CD4-positive, CD25-positive, alpha-beta regulatory T cell (primary cell): ENCODE measurements at regions not wholly inside any gene's neighbourhood (a gene's known extent, or its start where the extent isn't known, plus 50 kb on each side); places are given as distances from the start of the nearest gene placed in this dataset.

Experiments
- ATAC-seq, 2 donors: fragments of 150-1000 bp; cut with Tn5 transposase; one replicate each; pipeline ENCODE4 v1.10.0; 2021; ENCODE audit warnings: low read depth in 2 of 2, moderate number of reproducible peaks in 2 of 2, moderate library complexity in 1 of 2
- DNase-seq, 3 donors: peaks; one replicate each; pipeline versions ENCODE4 v3.0.0 to v3.0.0-alpha.2; 2012 to 2022; ENCODE audit warnings: mixed read lengths in 1 of 3
- H3K27ac ChIP-seq: one replicate; pipeline ENCODE4 v1.7.0; 2013; ENCODE audit warnings: mild to moderate bottlenecking, low read length; ENCODE audit not compliant: insufficient read depth, poor library complexity, severe bottlenecking
- H3K27me3 ChIP-seq: one replicate; pipeline ENCODE4 v1.7.0; 2013; ENCODE audit warnings: low read length; ENCODE audit not compliant: control insufficient read depth, insufficient read depth
- H3K36me3 ChIP-seq: one replicate; pipeline ENCODE4 v1.7.0; 2013; ENCODE audit warnings: mild to moderate bottlenecking, low read length, moderate library complexity; ENCODE audit not compliant: control insufficient read depth, insufficient read depth
- H3K4me1 ChIP-seq: 2 replicates; pipeline ENCODE4 v1.7.0; 2013; ENCODE audit warnings: mild to moderate bottlenecking, low read length; ENCODE audit not compliant: insufficient read depth, control insufficient read depth, poor library complexity, severe bottlenecking
- H3K4me3 ChIP-seq: one replicate; pipeline ENCODE4 v1.7.0; 2013; ENCODE audit warnings: low read depth, mild to moderate bottlenecking, low read length, moderate library complexity
- H3K9me3 ChIP-seq, 2 experiments: 1 replicate in 1 of 2; 2 replicates in 1 of 2; pipeline ENCODE4 v1.7.0; 2013; ENCODE audit warnings: low read length in 2 of 2, mild to moderate bottlenecking in 1 of 2, moderate library complexity in 1 of 2; ENCODE audit not compliant: control insufficient read depth in 2 of 2
- H3K27ac Mint-ChIP-seq, 3 donors: one replicate each; pipeline ENCODE4 v1.8.0; 2020 to 2022; ENCODE audit warnings: mild to moderate bottlenecking in 3 of 3, mixed read lengths in 3 of 3, moderate library complexity in 2 of 3
- H3K27me3 Mint-ChIP-seq: one replicate; pipeline ENCODE4 v1.8.0; 2022; ENCODE audit warnings: mild to moderate bottlenecking, mixed read lengths
- H3K36me3 Mint-ChIP-seq: one replicate; pipeline ENCODE4 v1.8.0; 2020; ENCODE audit warnings: mixed read lengths
- H3K4me1 Mint-ChIP-seq, 4 donors: one replicate each; pipeline ENCODE4 v1.8.0; 2020 to 2022; ENCODE audit warnings: mixed read lengths in 4 of 4, mild to moderate bottlenecking in 1 of 4
- H3K4me3 Mint-ChIP-seq, 4 donors: one replicate each; pipeline ENCODE4 v1.8.0; 2020 to 2022; ENCODE audit warnings: mild to moderate bottlenecking in 4 of 4, mixed read lengths in 4 of 4, moderate library complexity in 3 of 4
- H3K9me3 Mint-ChIP-seq, 7 donors: one replicate each; pipeline ENCODE4 v1.8.0; 2020 to 2022; ENCODE audit warnings: mixed read lengths in 7 of 7, mild to moderate bottlenecking in 3 of 7, moderate library complexity in 2 of 7

DNA sequence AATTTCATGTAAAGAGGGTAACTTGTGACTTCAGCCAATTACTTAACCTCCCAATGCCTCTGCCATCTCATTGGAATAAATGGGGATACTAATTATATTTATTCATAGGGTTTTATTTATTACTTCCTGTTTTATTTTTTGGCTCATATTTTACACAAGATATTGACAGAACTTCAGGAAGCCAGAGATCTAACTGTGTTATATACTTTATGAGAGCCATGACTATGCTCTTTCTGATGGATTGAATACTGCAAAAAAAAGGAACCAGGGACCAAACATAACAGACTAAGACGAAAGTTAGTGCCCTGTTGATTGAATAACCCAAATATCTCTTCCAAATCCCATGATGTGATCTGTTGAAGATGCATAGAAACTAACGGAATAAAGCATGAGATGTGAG lies 243.3 kb upstream of the STARD13 start:
- Mint-ChIP-seq H3K9me3 (peaks cover 0 to 3% (median 0%) of the 10 kb centered on the region in 7 donors), H3K27me3 (peaks cover 14% of the 10 kb centered on the region), H3K27ac (no peak overlapping the region), H3K4me1 (peaks cover 9 to 11% (median 10%) of the 10 kb centered on the region in 4 donors), H3K4me3 (no peak overlapping the region), H3K36me3 (no peaks in the 10 kb centered on the region)
- DNase-seq (no peak), ATAC-seq (no peak)
- peaks cover 9% of the 10 kb centered on the region for H3K4me1 ChIP-seq
- no peaks in the 10 kb centered on the region for H3K9me3 ChIP-seq
- no peak overlapping the region for H3K27ac ChIP-seq
- H3K27me3 ChIP-seq, result no peaks in the 10 kb centered on the region
- H3K36me3 ChIP-seq, result no peaks in the 10 kb centered on the region
- no peak overlapping the region for H3K4me3 ChIP-seq

- Mint-ChIP-seq H3K4me3 (no peak overlapping the region), H3K27me3 (peaks cover 14% of the 10 kb centered on the region), H3K27ac (no peak overlapping the region), H3K36me3 (no peaks in the 10 kb centered on the region), H3K9me3 (peaks cover 0 to 3% (median 0%) of the 10 kb centered on the region in 7 donors), H3K4me1 (peaks cover 8 to 9% (median 8%) of the 10 kb centered on the region in 4 donors)
- no peak for ATAC-seq
- no peak for DNase-seq
- Histone ChIP-seq H3K4me3 (no peak overlapping the region), H3K4me1 (peaks cover 5% of the 10 kb centered on the region), H3K27ac (no peak overlapping the region), H3K27me3 (no peaks in the 10 kb centered on the region), H3K36me3 (no peaks in the 10 kb centered on the region), H3K9me3 (no peaks in the 10 kb centered on the region)
These were observed 245.9 kb upstream of the STARD13 start for GRCh38 chr13:33531484-33531883.

DNA sequence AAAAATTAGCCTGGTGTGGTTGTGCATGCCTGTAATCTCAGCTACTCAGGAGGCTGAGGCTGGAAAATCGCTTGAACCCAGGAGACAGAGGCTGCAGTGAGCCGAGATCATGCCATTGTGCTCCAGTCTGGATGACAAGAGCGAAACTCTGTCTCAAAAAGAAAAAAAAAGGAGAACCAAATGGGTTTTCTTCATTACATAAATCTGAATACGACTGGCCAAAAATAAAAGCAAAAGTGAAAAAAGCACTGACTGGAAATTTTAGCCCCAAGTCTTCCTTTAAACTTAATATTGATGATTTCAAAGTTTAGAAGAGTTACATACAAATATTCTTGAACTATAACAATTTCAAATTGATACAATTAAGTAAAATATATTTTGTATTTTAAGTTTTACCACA lies 249.5 kb upstream of the STARD13 start:
- Mint-ChIP-seq H3K27me3 (peaks cover 9% of the 10 kb centered on the region), H3K4me3 (no peak overlapping the region), H3K4me1 (peaks cover 0 to 5% (median 3%) of the 10 kb centered on the region in 4 donors), H3K27ac (no peak overlapping the region), H3K9me3 (peaks cover 0 to 3% (median 0%) of the 10 kb centered on the region in 7 donors), H3K36me3 (no peaks in the 10 kb centered on the region)
- no peak overlapping the region for H3K27ac ChIP-seq
- no peaks in the 10 kb centered on the region for H3K36me3 ChIP-seq
- DNase-seq (no peak), ATAC-seq (no peak)
- H3K4me1 ChIP-seq, result no peaks in the 10 kb centered on the region
- no peaks in the 10 kb centered on the region for H3K27me3 ChIP-seq
- no peak overlapping the region for H3K4me3 ChIP-seq
- no peaks in the 10 kb centered on the region for H3K9me3 ChIP-seq

GRCh38 chr13:33536601-33537000 lies 251.0 kb upstream of the STARD13 start:
- peaks cover 15% of the 10 kb centered on the region for H3K4me1 ChIP-seq
- H3K27ac ChIP-seq, result no peak overlapping the region
- no peak overlapping the region for H3K27ac Mint-ChIP-seq
- peak overlapping the region in 1 of 4 donors; percentile 38 for H3K4me3 Mint-ChIP-seq
- no peaks in the 10 kb centered on the region for H3K27me3 ChIP-seq
- DNase-seq (no peak), ATAC-seq (no peak)
- H3K4me3 ChIP-seq, result no peak overlapping the region
- no peaks in the 10 kb centered on the region for H3K9me3 ChIP-seq
- no peaks in the 10 kb centered on the region for H3K9me3 Mint-ChIP-seq
- H3K27me3 Mint-ChIP-seq, result peaks cover 9% of the 10 kb centered on the region
- H3K36me3 Mint-ChIP-seq, result peaks cover 4% of the 10 kb centered on the region
- H3K4me1 Mint-ChIP-seq, result peaks cover 10 to 20% (median 13%) of the 10 kb centered on the region in 4 donors
- H3K36me3 ChIP-seq, result no peaks in the 10 kb centered on the region

DNA sequence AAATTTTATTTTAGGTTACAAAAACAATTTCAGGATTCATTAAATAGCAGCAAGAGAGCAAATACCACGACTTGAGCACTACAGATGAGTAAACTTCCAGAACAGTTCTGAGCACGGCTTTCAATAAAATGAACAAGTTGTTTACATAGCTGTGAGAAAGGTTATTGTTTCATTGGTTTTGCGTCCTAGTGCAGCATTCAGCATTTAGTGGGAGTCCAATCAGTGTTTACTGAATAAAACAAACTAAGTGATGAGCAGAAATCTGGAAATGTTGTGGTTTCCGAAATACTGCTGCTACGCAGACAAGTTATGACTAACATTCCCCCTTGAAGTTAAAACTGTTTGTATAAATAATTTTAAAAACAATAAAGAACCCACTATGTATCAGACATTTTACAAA lies 251.5 kb upstream of the STARD13 start:
- Mint-ChIP-seq H3K4me1 (peaks cover 10 to 24% (median 14%) of the 10 kb centered on the region in 4 donors), H3K4me3 (no peak overlapping the region), H3K36me3 (peaks cover 4% of the 10 kb centered on the region), H3K27ac (peak overlapping the region in 1 of 3 donors; percentile 43), H3K9me3 (no peaks in the 10 kb centered on the region), H3K27me3 (peaks cover 5% of the 10 kb centered on the region)
- Histone ChIP-seq H3K27me3 (no peaks in the 10 kb centered on the region), H3K4me1 (peaks cover 19% of the 10 kb centered on the region), H3K9me3 (no peaks in the 10 kb centered on the region), H3K36me3 (no peaks in the 10 kb centered on the region), H3K27ac (no peak overlapping the region), H3K4me3 (peak overlapping the region; percentile 13)
- DNase-seq, result no peak
- no peak for ATAC-seq

GRCh38 chr13:33537676-33538075 lies 252.1 kb upstream of the STARD13 start:
- DNase-seq (no peak), ATAC-seq (no peak)
- H3K9me3 ChIP-seq, result no peaks in the 10 kb centered on the region
- H3K4me3 ChIP-seq, result no peak overlapping the region
- no peaks in the 10 kb centered on the region for H3K27me3 ChIP-seq
- no peaks in the 10 kb centered on the region for H3K36me3 ChIP-seq
- H3K4me1 ChIP-seq, result peaks cover 21% of the 10 kb centered on the region
- no peak overlapping the region for H3K27ac ChIP-seq
- Mint-ChIP-seq H3K9me3 (no peaks in the 10 kb centered on the region), H3K36me3 (peaks cover 4% of the 10 kb centered on the region), H3K27ac (peak overlapping the region in 2 of 3 donors; percentile 38 to 43), H3K27me3 (peaks cover 5% of the 10 kb centered on the region), H3K4me3 (peak overlapping the region in 1 of 4 donors; percentile 51), H3K4me1 (peaks cover 10 to 29% (median 16%) of the 10 kb centered on the region in 4 donors)

DNA sequence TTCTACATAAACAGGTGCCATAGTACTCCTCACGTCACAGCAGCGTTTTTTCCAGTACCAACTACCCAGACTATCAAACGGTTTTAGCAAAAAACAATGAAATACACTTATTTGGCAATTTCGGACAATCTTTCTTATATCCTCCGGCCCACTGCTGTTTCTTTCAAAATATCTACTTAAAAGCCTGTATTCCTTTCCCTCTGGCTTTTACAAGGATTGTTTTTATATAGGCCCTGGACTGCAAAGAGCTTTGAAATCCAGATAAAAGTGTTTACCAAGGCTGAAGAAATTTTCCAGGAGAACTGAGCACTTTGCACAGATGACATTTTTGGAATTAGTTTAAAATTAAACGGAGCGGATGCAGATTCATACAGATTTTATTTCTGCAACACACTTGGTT lies 255.9 kb upstream of the STARD13 start:
- Mint-ChIP-seq H3K36me3 (peaks cover 4% of the 10 kb centered on the region), H3K27me3 (peaks cover 8% of the 10 kb centered on the region), H3K9me3 (no peaks in the 10 kb centered on the region), H3K27ac (peak overlapping the region; percentile 100), H3K4me1 (peaks cover 16 to 53% (median 30%) of the 10 kb centered on the region in 4 donors), H3K4me3 (peak overlapping the region; percentile 89 to 98 (median 93))
- H3K27ac ChIP-seq, result peak overlapping the region; percentile 100
- DNase-seq (peak in 1 of 3 donors; percentile 1), ATAC-seq (no peak)
- peak overlapping the region; percentile 97 for H3K4me3 ChIP-seq
- H3K9me3 ChIP-seq, result no peaks in the 10 kb centered on the region
- H3K36me3 ChIP-seq, result no peaks in the 10 kb centered on the region
- peaks cover 40% of the 10 kb centered on the region for H3K4me1 ChIP-seq
- H3K27me3 ChIP-seq, result no peaks in the 10 kb centered on the region

- Mint-ChIP-seq H3K4me3 (peak overlapping the region; percentile 89 to 98 (median 93)), H3K9me3 (no peaks in the 10 kb centered on the region), H3K27ac (peak overlapping the region; percentile 100), H3K4me1 (peaks cover 16 to 53% (median 29%) of the 10 kb centered on the region in 4 donors), H3K36me3 (peaks cover 4% of the 10 kb centered on the region), H3K27me3 (peaks cover 8% of the 10 kb centered on the region)
- Histone ChIP-seq H3K4me1 (peaks cover 40% of the 10 kb centered on the region), H3K36me3 (no peaks in the 10 kb centered on the region), H3K27ac (peak overlapping the region; percentile 100), H3K9me3 (no peaks in the 10 kb centered on the region), H3K27me3 (no peaks in the 10 kb centered on the region), H3K4me3 (peak overlapping the region; percentile 97)
- DNase-seq (no peak), ATAC-seq (no peak)
These were observed 256.4 kb upstream of the STARD13 start for GRCh38 chr13:33541962-33542308.
